ENCODE measurements at regions not wholly inside any gene's neighbourhood (a gene's known extent, or its start where the extent isn't known, plus 50 kb on each side); places are given as distances from the start of the nearest gene placed in this dataset.

DNA sequence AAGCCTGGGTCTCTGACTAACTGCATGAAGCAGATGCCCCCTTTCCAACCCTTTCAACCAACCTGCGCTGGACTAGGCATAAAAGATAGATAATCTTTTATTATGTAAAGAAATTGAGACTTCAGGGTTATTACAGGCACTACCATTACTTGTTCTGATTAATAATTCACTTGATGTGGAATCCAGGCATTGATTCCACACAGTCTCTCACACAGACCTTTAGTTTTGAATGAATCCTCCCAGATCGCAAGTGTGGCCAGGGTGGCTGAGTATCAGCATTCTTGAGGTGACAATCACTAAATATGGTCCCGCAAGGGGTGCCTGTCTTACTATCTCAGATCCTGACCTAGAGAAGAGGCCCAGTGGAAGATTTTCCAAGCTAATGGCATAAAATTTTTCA, 368.9 kb upstream of the ONECUT1 start:
- TF ChIP-seq, protein P1, sequence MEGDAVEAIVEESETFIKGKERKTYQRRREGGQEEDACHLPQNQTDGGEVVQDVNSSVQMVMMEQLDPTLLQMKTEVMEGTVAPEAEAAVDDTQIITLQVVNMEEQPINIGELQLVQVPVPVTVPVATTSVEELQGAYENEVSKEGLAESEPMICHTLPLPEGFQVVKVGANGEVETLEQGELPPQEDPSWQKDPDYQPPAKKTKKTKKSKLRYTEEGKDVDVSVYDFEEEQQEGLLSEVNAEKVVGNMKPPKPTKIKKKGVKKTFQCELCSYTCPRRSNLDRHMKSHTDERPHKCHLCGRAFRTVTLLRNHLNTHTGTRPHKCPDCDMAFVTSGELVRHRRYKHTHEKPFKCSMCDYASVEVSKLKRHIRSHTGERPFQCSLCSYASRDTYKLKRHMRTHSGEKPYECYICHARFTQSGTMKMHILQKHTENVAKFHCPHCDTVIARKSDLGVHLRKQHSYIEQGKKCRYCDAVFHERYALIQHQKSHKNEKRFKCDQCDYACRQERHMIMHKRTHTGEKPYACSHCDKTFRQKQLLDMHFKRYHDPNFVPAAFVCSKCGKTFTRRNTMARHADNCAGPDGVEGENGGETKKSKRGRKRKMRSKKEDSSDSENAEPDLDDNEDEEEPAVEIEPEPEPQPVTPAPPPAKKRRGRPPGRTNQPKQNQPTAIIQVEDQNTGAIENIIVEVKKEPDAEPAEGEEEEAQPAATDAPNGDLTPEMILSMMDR (IDR thresholded peaks at IDR 0.05; ENCODE audit: insufficient read depth, low read length, poor library complexity, severe bottlenecking): no peak
- TF ChIP-seq EZH2phosphoT487 (conservative IDR thresholded peaks at IDR 0.05; ENCODE audit: low read length): no peak

All from SU-DHL-6 (cell line).